T-helper 1 cell treated with Interleukin-12 subunit alpha and Interleukin-12 subunit beta and Interleukin-4 antibody, amounts not matched to agents 30 μg/mL and 1 μg/mL, for 36 hours (primary cell): ENCODE measurements at regions not wholly inside any gene's neighbourhood (a gene's known extent, or its start where the extent isn't known, plus 50 kb on each side); places are given as distances from the start of the nearest gene placed in this dataset.

Experiments
- H3K27ac Mint-ChIP-seq: one replicate; pipeline ENCODE4 v1.8.0; 2021; ENCODE audit warnings: mild to moderate bottlenecking, mixed read lengths
- H3K27me3 Mint-ChIP-seq: one replicate; pipeline ENCODE4 v1.8.0; 2021; ENCODE audit warnings: low read depth, mixed read lengths
- H3K36me3 Mint-ChIP-seq: one replicate; pipeline ENCODE4 v1.8.0; 2021; ENCODE audit warnings: low read depth, mixed read lengths
- H3K4me1 Mint-ChIP-seq: one replicate; pipeline ENCODE4 v1.8.0; 2021; ENCODE audit warnings: low read depth, mixed read lengths
- H3K4me3 Mint-ChIP-seq: one replicate; pipeline ENCODE4 v1.8.0; 2021; ENCODE audit warnings: mild to moderate bottlenecking, moderate library complexity, mixed read lengths
- H3K9me3 Mint-ChIP-seq: one replicate; pipeline ENCODE4 v1.8.0; 2021; ENCODE audit warnings: mixed read lengths

DNA sequence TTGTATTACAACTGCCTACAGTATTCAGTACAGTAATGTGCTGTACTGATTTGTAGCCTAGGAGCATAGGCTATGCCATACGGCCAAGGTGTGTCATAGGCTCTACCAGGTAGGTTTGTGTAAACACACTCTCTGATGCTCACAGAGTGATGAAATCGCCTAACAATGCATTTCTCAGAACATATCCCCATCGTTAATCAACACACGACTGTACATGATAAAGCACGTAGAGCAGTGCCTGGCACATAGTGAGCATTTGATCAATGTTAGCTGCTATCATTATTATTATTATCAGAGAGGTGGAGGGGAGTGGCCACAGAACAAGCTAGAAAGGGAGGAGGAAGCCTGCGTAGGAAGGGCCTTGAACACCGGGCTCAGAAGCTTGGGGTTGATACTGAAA lies 81.1 kb upstream of the LHX1 start:
- H3K36me3 Mint-ChIP-seq, result no peaks in the 10 kb centered on the region
- H3K27ac Mint-ChIP-seq, result no peak overlapping the region
- H3K4me1 Mint-ChIP-seq, result no peaks in the 10 kb centered on the region
- no peaks in the 10 kb centered on the region for H3K9me3 Mint-ChIP-seq
- peaks cover 8% of the 10 kb centered on the region for H3K27me3 Mint-ChIP-seq
- H3K4me3 Mint-ChIP-seq, result no peak overlapping the region

DNA sequence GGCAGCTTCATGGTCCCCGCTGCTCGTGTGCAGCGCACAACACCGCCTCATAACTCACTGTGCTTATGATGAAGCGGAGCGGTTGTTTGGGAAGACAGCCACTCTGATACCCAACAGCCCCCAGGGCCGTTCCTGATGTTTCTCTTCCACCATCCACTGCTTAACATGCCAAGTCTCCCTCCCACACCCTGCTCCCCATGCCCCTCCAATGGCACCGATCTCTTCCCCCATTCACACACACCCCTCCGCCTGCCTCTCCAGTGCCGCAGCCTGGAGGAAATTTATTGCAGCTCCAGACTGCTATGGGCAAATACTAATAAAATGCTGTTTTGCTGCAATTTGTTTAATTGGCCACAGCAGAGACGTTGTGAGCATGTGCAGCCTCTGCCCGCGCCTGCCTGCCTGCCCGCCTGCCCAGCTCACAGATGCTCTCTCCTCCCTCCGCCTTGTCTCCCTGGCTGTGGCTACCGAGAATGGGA lies 80.3 kb upstream of the LHX1 start:
- no peak overlapping the region for H3K4me3 Mint-ChIP-seq
- H3K4me1 Mint-ChIP-seq, result no peaks in the 10 kb centered on the region
- no peak overlapping the region for H3K27ac Mint-ChIP-seq
- no peaks in the 10 kb centered on the region for H3K9me3 Mint-ChIP-seq
- no peaks in the 10 kb centered on the region for H3K36me3 Mint-ChIP-seq
- H3K27me3 Mint-ChIP-seq, result peaks cover 8% of the 10 kb centered on the region

DNA sequence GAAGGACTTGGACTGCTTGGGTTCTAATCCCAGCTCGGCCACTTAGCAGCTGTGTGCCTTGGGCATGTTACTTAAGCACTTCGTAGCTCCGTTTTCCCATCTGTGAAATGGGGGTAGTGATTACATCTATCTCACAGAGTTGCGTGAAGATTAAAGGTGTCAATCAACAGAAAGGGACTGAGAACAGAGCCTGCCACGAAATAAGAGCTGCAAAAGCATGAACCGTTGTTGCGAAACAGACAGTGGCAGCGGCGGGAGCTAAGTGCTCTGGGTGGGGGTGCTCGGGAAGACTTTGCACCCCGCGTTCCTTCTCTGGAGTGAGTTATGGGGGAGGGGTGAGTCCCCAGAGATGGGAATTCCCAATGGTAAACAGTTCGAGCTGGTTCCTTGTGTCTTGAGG lies 79.6 kb upstream of the LHX1 start:
- H3K27me3 Mint-ChIP-seq, result peaks cover 8% of the 10 kb centered on the region
- no peaks in the 10 kb centered on the region for H3K36me3 Mint-ChIP-seq
- H3K4me3 Mint-ChIP-seq, result no peak overlapping the region
- no peaks in the 10 kb centered on the region for H3K4me1 Mint-ChIP-seq
- H3K9me3 Mint-ChIP-seq, result no peaks in the 10 kb centered on the region
- no peak overlapping the region for H3K27ac Mint-ChIP-seq

DNA sequence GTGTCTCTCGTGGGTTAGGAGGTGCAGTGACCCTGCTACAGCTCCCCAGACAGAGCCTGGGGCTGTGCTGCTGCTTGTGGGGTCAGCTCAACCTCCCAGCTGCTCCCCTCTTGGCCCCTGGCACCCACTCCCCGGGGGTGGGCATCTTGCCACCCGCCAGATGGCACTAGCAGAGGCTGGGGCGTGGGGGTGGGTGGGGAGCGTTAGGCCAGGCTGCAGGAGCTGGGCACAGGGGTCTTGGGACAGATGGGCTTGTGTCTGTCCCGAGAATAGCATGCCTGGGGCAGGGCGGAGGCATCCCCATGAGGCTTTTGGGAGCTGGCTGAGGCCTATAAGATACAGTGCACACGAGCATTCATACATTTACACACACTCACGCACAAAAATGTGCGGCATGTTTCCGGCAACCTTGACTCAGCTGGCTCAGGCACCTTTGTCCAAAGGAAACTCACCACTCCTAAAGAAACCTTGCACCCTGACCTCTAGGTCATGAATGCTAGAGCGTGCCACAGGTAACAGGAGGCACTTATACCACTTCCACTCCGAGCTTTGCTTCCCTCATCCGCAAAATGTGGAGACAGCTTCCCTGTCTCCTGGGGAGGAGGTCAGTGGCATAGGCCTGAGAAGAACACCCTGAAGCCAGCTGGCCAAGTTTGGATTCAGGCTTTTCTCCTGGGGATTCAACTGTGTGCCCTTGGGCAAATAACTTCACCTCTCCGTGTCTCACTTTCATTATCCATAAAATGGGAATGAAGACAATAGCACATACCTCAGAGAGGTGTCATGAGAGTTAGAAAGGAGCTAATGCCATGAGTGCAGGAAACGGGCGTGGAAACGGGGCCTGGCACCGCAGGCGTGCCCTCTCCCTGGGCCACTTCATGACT lies 78.9 kb upstream of the LHX1 start:
- Mint-ChIP-seq H3K27ac (no peak overlapping the region), H3K4me3 (no peak overlapping the region), H3K27me3 (peaks cover 8% of the 10 kb centered on the region)

DNA sequence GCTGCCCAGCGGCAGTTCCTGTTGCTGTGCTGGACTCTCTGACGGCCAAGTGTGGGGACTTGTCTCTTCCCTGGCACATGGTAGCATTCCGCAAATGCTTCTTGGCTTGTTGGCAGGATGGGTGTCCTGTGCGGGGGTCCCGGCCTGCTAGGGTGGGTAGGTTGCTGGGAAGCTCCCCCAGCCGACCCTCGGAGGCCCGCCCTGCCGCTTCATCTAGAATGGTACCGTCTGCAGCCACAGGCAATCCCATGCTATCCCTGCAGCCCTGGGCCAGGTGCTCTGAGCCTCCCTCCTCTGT lies 78.3 kb upstream of the LHX1 start:
- no peak overlapping the region for H3K27ac Mint-ChIP-seq
- H3K4me1 Mint-ChIP-seq, result no peaks in the 10 kb centered on the region
- H3K27me3 Mint-ChIP-seq, result peaks cover 8% of the 10 kb centered on the region
- no peaks in the 10 kb centered on the region for H3K36me3 Mint-ChIP-seq
- H3K9me3 Mint-ChIP-seq, result no peaks in the 10 kb centered on the region
- no peak overlapping the region for H3K4me3 Mint-ChIP-seq

More for the DNA sequence above, 78.9 kb upstream of the LHX1 start:
- no peaks in the 10 kb centered on the region for H3K9me3 Mint-ChIP-seq
- H3K36me3 Mint-ChIP-seq, result no peaks in the 10 kb centered on the region
- H3K4me1 Mint-ChIP-seq, result no peaks in the 10 kb centered on the region

DNA sequence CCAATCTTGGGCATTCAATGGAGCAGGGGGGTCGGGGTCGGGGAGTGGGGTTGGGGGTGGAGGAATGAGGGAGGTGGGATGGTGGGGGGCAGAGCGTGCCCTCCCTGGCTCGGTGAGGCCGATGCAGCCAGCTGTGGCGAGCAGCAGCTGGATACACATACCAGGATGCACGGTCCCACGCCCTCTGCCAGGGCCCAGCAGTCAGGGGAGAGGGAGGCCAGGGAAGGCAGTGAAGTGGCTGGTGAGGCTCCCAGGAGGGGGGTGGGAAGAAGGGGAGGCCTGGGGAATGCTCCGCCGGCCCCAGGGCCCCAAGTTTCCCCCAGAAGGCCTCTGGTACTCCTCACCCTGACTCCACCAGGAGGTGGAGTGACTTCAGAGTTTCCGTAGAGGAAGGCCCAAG lies 77.6 kb upstream of the LHX1 start:
- no peaks in the 10 kb centered on the region for H3K9me3 Mint-ChIP-seq
- H3K4me1 Mint-ChIP-seq, result no peaks in the 10 kb centered on the region
- H3K27me3 Mint-ChIP-seq, result peaks cover 8% of the 10 kb centered on the region
- H3K27ac Mint-ChIP-seq, result no peak overlapping the region
- no peaks in the 10 kb centered on the region for H3K36me3 Mint-ChIP-seq
- no peak overlapping the region for H3K4me3 Mint-ChIP-seq

DNA sequence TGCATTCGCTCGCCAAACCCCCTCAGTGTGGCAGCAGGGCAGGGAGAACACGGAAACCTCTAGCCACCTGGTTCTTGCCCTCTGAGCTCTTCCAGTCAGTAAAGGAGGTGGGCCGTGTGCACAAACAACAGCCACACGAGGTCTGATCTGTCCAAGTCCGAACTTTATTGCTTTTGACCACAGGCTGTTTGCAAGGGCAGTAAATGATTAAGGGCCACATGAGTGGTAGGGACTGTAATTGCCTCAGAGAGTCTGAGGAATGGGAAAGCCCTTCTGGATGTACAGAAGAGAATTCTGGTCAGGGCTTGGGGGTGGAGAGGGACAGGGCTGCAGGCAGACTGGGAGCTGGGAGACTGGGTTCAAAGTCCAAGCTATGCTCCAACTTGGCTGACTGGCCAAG lies 75.7 kb upstream of the LHX1 start:
- Mint-ChIP-seq H3K4me1 (no peaks in the 10 kb centered on the region), H3K27me3 (no peaks in the 10 kb centered on the region), H3K36me3 (no peaks in the 10 kb centered on the region), H3K9me3 (no peaks in the 10 kb centered on the region), H3K4me3 (no peak overlapping the region), H3K27ac (no peak overlapping the region)

DNA sequence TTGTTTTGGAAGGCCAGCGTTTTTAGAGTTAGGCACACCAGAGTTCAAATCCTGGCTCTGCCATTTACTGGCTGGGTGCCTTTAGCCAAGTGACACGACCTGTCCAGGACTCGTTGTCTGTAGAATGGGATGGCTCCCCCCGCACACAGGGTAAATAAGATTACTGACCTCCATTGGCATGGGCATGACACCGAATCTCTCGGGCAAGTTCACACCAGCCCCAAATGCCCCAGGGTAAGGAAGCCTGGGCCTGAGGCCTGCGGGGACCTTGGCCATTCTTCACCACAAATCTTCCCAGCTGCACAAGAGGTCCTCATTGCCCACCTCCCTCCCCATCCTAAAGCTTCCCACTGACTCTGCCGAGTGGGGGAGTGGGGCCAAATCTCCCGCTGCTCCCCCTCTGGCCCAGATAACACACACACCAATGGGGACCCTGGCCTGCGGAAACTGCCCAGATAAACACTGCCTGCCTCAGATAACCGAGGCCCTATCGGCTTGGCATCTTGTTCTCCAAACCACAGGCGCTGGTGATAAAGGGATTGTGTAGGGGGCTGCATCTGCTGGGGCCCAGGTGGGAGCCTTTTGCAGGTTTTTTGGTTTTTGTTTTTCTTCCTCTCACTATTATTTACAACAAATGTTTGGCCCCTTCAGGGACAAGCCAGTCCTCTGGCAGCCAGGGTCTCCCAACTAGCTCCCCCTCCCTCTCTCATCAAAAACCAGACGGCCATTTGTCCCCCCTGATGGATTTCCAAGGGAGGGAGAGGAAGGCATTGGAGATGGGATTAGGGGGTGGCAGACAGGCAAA lies 75.0 kb upstream of the LHX1 start:
- Mint-ChIP-seq H3K4me3 (no peak overlapping the region), H3K27ac (no peak overlapping the region), H3K36me3 (no peaks in the 10 kb centered on the region), H3K4me1 (no peaks in the 10 kb centered on the region), H3K9me3 (no peaks in the 10 kb centered on the region), H3K27me3 (no peaks in the 10 kb centered on the region)

DNA sequence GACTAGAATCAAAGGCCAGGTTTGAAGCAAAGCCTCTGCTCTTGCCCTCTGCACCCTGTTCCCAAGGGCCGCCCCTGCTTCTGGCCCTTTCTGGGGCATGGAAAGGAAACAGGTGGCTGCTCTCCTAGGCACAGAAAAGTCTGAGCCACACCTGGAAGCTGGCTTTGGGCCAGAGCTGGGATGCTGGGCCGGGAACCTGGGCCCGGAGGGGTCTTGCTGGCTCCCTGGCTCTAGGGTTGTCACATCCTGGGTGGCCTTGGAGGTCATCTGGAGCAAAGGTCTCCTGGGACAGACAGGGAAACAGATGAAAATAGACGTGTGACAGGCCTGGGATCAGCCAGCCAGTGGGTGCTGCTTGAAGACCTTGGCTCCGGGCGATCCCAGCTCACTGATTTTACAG lies 74.1 kb upstream of the LHX1 start:
- Mint-ChIP-seq H3K9me3 (no peaks in the 10 kb centered on the region), H3K4me1 (no peaks in the 10 kb centered on the region), H3K27me3 (no peaks in the 10 kb centered on the region), H3K4me3 (no peak overlapping the region), H3K27ac (no peak overlapping the region), H3K36me3 (no peaks in the 10 kb centered on the region)

DNA sequence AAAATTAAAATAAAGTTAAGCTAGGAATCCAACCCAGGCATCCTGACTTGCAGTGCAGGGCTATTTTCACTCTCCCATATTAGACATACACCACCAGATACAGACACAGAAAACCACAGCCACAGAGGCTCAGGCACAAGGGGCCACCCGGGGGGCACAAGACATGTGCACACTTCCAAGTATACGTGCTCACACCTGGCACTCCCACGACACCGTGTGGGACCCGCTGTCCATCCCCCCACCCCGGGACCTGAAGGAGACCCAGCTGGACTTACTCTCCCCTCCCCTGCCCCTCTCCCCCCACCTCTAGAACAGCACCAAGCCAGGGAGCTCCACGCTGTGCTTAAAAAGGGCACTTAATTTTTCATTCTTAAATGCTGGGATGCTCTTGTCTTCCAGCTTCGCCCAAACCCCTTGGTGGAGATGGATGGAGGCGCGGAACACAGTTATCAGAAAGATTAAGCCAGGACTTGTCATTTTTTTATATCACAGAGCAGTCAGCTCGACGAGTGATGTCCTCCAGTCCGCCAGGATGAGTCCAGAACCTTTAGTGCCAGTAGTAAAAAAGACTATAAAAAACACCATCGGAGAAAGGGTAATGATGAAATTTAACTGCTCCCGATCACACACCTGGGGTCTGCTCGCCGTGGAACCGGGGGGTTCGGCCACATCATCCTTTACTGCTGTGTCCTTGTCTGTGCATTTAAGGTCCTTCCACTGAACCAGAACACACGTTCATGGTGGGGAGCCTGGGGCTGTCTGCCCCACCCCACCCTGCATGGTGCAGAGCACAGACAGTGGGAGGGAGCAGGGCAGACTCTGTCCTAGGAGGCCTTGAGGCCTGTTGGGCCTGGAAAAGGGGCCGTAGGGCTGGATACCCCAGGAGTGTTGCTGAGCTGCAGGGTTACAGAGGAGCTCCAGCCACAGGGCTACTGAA lies 73.3 kb upstream of the LHX1 start:
- Mint-ChIP-seq H3K9me3 (no peaks in the 10 kb centered on the region), H3K27ac (no peak overlapping the region), H3K4me1 (no peaks in the 10 kb centered on the region), H3K36me3 (no peaks in the 10 kb centered on the region), H3K4me3 (no peak overlapping the region), H3K27me3 (no peaks in the 10 kb centered on the region)

DNA sequence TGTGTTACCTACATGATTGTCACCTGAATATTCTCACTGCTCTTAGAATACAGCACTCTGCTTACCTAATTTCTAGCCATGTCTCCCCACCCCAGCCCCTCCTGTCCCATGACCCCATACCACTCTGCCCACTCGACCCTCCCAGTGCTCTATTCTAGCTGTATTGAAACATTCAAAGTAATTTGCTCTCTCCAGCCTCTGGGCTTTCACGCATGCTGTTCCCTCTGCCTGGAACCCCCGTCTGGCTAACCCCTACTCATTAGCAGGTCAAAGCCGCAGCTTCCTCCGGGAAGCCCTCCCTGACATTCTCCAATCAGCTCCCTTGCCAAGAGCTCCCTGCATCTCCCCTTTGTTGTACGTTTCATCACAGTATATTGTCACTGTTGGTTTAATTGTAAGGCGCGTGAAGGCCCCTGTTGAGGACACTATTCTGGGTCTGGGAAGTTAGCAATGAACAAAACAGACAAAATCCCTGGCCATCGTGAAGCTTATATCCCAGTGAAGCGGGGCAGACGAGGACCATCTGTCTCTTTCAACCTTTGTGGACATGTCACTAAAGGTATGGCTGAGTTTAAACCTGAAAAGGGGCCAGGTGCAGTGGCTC lies 72.3 kb upstream of the LHX1 start:
- H3K9me3 Mint-ChIP-seq, result no peaks in the 10 kb centered on the region
- no peak overlapping the region for H3K27ac Mint-ChIP-seq
- no peaks in the 10 kb centered on the region for H3K36me3 Mint-ChIP-seq
- no peaks in the 10 kb centered on the region for H3K27me3 Mint-ChIP-seq
- no peaks in the 10 kb centered on the region for H3K4me1 Mint-ChIP-seq
- no peak overlapping the region for H3K4me3 Mint-ChIP-seq

DNA sequence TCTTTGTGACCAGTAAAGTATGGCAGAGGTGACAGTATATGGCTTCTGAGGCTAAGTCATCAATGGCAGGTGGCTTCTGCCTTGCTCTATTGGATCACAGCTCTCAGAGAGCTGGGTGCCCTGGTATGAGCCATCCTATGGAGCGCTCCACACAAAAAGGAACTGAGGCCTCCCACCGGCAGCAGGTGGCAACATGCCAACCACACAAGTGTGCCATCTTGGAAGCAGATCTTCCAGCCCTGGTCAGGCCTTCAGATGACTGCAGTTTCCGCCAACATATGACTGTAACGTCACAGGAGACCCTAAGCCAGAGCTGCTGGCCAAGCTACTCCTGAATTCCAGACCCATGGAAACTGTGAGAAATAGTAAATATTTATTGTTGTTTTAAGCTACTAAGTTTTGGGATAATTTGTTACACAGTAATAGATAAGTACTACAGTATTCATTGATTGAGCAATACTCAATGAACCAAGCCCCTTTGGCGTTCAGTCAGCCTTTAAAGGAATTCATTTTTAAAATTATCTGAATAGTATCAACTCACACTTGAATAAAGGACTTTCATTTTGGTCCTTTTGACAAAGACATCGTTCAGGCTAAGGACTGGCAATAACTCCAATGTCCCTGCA lies 69.4 kb upstream of the LHX1 start:
- no peak overlapping the region for H3K27ac Mint-ChIP-seq
- no peaks in the 10 kb centered on the region for H3K36me3 Mint-ChIP-seq
- H3K4me3 Mint-ChIP-seq, result no peak overlapping the region
- H3K4me1 Mint-ChIP-seq, result no peaks in the 10 kb centered on the region
- H3K9me3 Mint-ChIP-seq, result no peaks in the 10 kb centered on the region
- H3K27me3 Mint-ChIP-seq, result no peaks in the 10 kb centered on the region

DNA sequence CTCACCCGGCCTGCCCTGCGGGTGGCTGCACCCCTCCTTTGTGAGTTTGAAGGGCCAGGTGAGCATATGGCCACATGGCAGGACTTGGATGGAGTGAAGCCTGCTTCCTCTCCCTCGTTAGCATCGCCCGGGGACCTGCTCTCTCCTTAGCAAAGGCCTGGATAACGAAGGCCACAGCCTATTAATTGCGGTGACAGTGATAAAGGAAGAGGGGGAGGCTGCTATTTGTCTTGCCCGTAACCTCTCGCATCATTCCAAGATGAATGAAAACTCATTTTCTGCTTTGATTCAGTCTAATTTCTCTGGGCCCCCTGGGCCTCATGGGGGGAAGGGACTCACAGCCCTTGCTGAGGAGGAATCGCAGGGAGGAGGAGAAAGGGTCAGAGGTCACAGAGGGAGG lies 68.5 kb upstream of the LHX1 start:
- H3K4me1 Mint-ChIP-seq, result no peaks in the 10 kb centered on the region
- H3K27ac Mint-ChIP-seq, result no peak overlapping the region
- no peaks in the 10 kb centered on the region for H3K36me3 Mint-ChIP-seq
- H3K9me3 Mint-ChIP-seq, result no peaks in the 10 kb centered on the region
- H3K4me3 Mint-ChIP-seq, result no peak overlapping the region
- no peaks in the 10 kb centered on the region for H3K27me3 Mint-ChIP-seq

DNA sequence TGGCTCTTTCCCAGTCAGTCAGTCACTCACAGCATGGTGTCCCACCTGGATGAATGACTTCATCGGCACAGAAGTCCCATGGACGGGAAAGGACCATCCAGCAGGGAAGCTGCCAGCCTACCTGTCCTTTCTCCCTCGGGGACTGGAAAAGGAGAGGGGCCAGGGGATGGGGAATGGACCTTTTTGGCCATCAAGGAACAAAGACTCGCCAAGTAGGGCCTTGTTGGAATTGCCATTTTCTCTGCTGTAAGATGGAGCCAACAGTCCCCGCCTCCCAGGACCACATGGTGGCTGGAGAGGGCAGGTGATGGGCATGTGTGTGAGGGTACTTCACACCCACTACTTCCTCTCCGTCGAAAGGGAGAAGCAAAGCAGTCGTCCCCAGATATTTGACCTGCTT lies 67.8 kb upstream of the LHX1 start:
- Mint-ChIP-seq H3K36me3 (no peaks in the 10 kb centered on the region), H3K4me1 (no peaks in the 10 kb centered on the region), H3K4me3 (no peak overlapping the region), H3K9me3 (no peaks in the 10 kb centered on the region), H3K27ac (no peak overlapping the region), H3K27me3 (no peaks in the 10 kb centered on the region)
